Hematopoietic multipotent progenitor cell (in vitro differentiated cells): ENCODE measurements at regions not wholly inside any gene's neighbourhood (a gene's known extent, or its start where the extent isn't known, plus 50 kb on each side); places are given as distances from the start of the nearest gene placed in this dataset.

Source experiments
- DNase-seq, 3 donors: peaks; one replicate each; pipeline ENCODE4 v3.0.0-alpha.2; 2011 to 2015; ENCODE audit warnings: low read depth in 2 of 3, low spot score in 2 of 3

- peak in 1 of 3 donors; percentile 10 for DNase-seq
Observed at GRCh38 chr20:59402681-59403080, 102.3 kb downstream of the EDN3 start.

- DNase-seq, result peak; percentile 45 to 59 (median 59)
Observed at GRCh38 chr20:59403261-59403961, 103.0 kb downstream of the EDN3 start.

GRCh38 chr20:59403962-59404314 is 103.5 kb downstream of the EDN3 start:
- no peak for DNase-seq

- DNase-seq, result no peak
Observed at GRCh38 chr20:59404749-59405148, 104.3 kb downstream of the EDN3 start.

- no peak for DNase-seq
Observed at GRCh38 chr20:59405226-59406200, 105.1 kb downstream of the EDN3 start.

- DNase-seq, result no peak
Observed at GRCh38 chr20:59406446-59406845, 106.0 kb downstream of the EDN3 start.

GRCh38 chr20:59411170-59411569 is 110.8 kb downstream of the EDN3 start:
- no peak for DNase-seq

- DNase-seq, result no peak
Observed at GRCh38 chr20:59411589-59411988, 111.2 kb downstream of the EDN3 start.

GRCh38 chr20:59412181-59412580 is 111.8 kb downstream of the EDN3 start:
- DNase-seq, result no peak

GRCh38 chr20:59412875-59413284 is 112.5 kb downstream of the EDN3 start:
- no peak for DNase-seq

- no peak for DNase-seq
Observed at GRCh38 chr20:59413326-59413865, 113.0 kb downstream of the EDN3 start.

- DNase-seq, result no peak
Observed at GRCh38 chr20:59414936-59415623, 114.7 kb downstream of the EDN3 start.

GRCh38 chr20:59416916-59417315 is 116.5 kb downstream of the EDN3 start:
- no peak for DNase-seq

GRCh38 chr20:59421089-59421488 is 120.7 kb downstream of the EDN3 start:
- DNase-seq, result no peak

GRCh38 chr20:59421920-59422637 is 121.7 kb downstream of the EDN3 start:
- DNase-seq, result no peak

GRCh38 chr20:59422872-59423544 is 122.6 kb downstream of the EDN3 start:
- no peak for DNase-seq

- DNase-seq, result no peak
Observed at GRCh38 chr20:59424976-59425375, 124.6 kb downstream of the EDN3 start.

GRCh38 chr20:59425572-59425971 is 125.2 kb downstream of the EDN3 start:
- no peak for DNase-seq

GRCh38 chr20:59428006-59428405 is 127.6 kb downstream of the EDN3 start:
- no peak for DNase-seq
